Neural progenitor cell (in vitro differentiated cells): ENCODE measurements at regions not wholly inside any gene's neighbourhood (a gene's known extent, or its start where the extent isn't known, plus 50 kb on each side); places are given as distances from the start of the nearest gene placed in this dataset.

Experiments
- DNase-seq: peaks from one replicate; pipeline ENCODE4 v3.0.0-alpha.2; 2016; ENCODE audit warnings: low spot score
- H2AFZ ChIP-seq: fragments of 200-600 bp; sonication (generic); replicated peaks from 2 replicates; pipeline ENCODE4 v1.6.1; 2016; ENCODE audit warnings: antibody characterized with exemption
- H3F3A ChIP-seq: fragments of 200-600 bp; sonication (generic); 2 replicates; pipeline ENCODE4 v1.6.1; 2016; ENCODE audit warnings: antibody characterized with exemption, low read depth
- H3K27ac ChIP-seq: fragments of 200-600 bp; sonication (generic); 2 replicates; pipeline ENCODE4 v1.5.1; 2016; ENCODE audit warnings: mild to moderate bottlenecking
- H3K27me3 ChIP-seq: fragments of 200-600 bp; sonication (generic); 2 replicates; pipeline ENCODE4 v1.6.1; 2016; ENCODE audit warnings: mild to moderate bottlenecking, moderate library complexity
- H3K36me3 ChIP-seq: fragments of 200-600 bp; sonication (generic); 2 replicates; pipeline ENCODE4 v1.5.1; 2016
- H3K4me1 ChIP-seq: fragments of 200-600 bp; sonication (generic); 2 replicates; pipeline ENCODE4 v1.6.1; 2016; ENCODE audit warnings: mixed run types
- H3K4me2 ChIP-seq: fragments of 200-600 bp; sonication (generic); 2 replicates; pipeline ENCODE4 v1.6.1; 2016
- H3K4me3 ChIP-seq: fragments of 200-600 bp; sonication (generic); 2 replicates; pipeline ENCODE4 v1.5.1; 2016
- H3K79me2 ChIP-seq: fragments of 200-600 bp; sonication (generic); 2 replicates; pipeline ENCODE4 v1.6.1; 2016; ENCODE audit warnings: low read depth
- H3K9ac ChIP-seq: fragments of 200-600 bp; sonication (generic); 2 replicates; pipeline ENCODE4 v1.6.1; 2016
- H3K9me3 ChIP-seq: fragments of 200-600 bp; sonication (generic); 2 replicates; pipeline ENCODE4 v1.5.1; 2016; ENCODE audit warnings: low read depth
- H4K20me1 ChIP-seq: fragments of 200-600 bp; sonication (generic); 2 replicates; pipeline ENCODE4 v1.6.1; 2016; ENCODE audit warnings: low read depth
- H3K27ac Mint-ChIP-seq: 3 replicates; pipeline ENCODE4 v1.8.0; 2021; ENCODE audit warnings: mixed read lengths
- H3K27me3 Mint-ChIP-seq: 2 replicates; pipeline ENCODE4 v1.8.0; 2022; ENCODE audit warnings: low read depth, mild to moderate bottlenecking, inconsistent platforms, moderate library complexity, mixed read lengths; ENCODE audit not compliant: insufficient read depth
- H3K36me3 Mint-ChIP-seq: 3 replicates; pipeline ENCODE4 v1.8.0; 2021; ENCODE audit warnings: mixed read lengths
- H3K4me1 Mint-ChIP-seq: 3 replicates; pipeline ENCODE4 v1.8.0; 2021; ENCODE audit warnings: mixed read lengths
- H3K4me3 Mint-ChIP-seq: 3 replicates; pipeline ENCODE4 v1.8.0; 2021; ENCODE audit warnings: mild to moderate bottlenecking, moderate library complexity, mixed read lengths
- H3K9me3 Mint-ChIP-seq: 3 replicates; pipeline ENCODE4 v1.8.0; 2020; ENCODE audit warnings: mixed read lengths
- CTCF ChIP-seq: fragments of 200-600 bp; sonication (generic); IDR thresholded peaks from 2 replicates; pipeline ENCODE4 v1.5.1; 2017; ENCODE audit warnings: antibody characterized with exemption, mild to moderate bottlenecking
- EZH2 ChIP-seq: fragments of 200-600 bp; sonication (generic); IDR thresholded peaks from 2 replicates; pipeline ENCODE4 v1.6.1; 2017; ENCODE audit warnings: antibody characterized with exemption, mild to moderate bottlenecking, moderate library complexity
- EZH2phosphoT487 ChIP-seq: fragments of 200-600 bp; sonication (generic); IDR thresholded peaks from 2 replicates; pipeline ENCODE4 v1.6.1; 2017; ENCODE audit warnings: antibody characterized with exemption

- Histone ChIP-seq H3K4me3 (no peak overlapping the region), H3K36me3 (no peaks in the 10 kb centered on the region), H3K4me1 (no peaks in the 10 kb centered on the region), H3K27me3 (peaks cover 34% of the 10 kb centered on the region), H2AFZ (no peak overlapping the region), H3K9ac (no peak overlapping the region), H3K27ac (no peak overlapping the region), H3K4me2 (no peak overlapping the region), H3K9me3 (no peaks in the 10 kb centered on the region), H3F3A (no peaks in the 10 kb centered on the region), H4K20me1 (no peaks in the 10 kb centered on the region), H3K79me2 (no peaks in the 10 kb centered on the region)
- no peak for DNase-seq
- Mint-ChIP-seq H3K9me3 (peaks cover 11% of the 10 kb centered on the region), H3K27me3 (peaks cover 8% of the 10 kb centered on the region), H3K4me1 (peaks cover 13% of the 10 kb centered on the region), H3K4me3 (no peak overlapping the region), H3K36me3 (no peaks in the 10 kb centered on the region), H3K27ac (no peak overlapping the region)
- TF ChIP-seq EZH2phosphoT487 (no peak), CTCF (no peak), EZH2 (no peak)
Measured at GRCh38 chr20:23197836-23198235, 111.7 kb upstream of the CD93 start.

DNA sequence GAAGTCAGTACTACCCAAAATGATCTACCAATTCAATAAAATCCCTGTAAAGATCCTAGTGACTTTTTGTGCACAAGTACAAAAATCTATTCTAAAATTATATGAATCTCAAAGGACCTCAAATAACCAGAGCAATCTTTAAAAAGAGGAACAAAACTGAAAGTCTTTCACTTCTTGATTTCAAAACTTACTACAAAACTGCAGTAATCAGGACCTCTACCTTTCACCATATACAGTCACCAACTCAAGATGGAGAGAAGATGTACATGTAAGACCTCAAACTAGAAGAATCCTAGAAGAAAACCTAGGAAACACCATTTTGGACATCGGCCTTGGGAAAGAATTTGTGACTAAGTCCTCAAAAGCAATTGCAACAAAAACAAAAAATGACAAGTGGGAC is 109.5 kb upstream of the CD93 start:
- Histone ChIP-seq H3K4me1 (no peaks in the 10 kb centered on the region), H3K9ac (no peak overlapping the region), H3K79me2 (no peaks in the 10 kb centered on the region), H3F3A (no peaks in the 10 kb centered on the region), H3K9me3 (no peaks in the 10 kb centered on the region), H3K4me2 (no peak overlapping the region), H4K20me1 (no peaks in the 10 kb centered on the region), H3K36me3 (no peaks in the 10 kb centered on the region), H3K4me3 (no peak overlapping the region), H3K27ac (no peak overlapping the region), H3K27me3 (peaks cover 12% of the 10 kb centered on the region), H2AFZ (no peak overlapping the region)
- no peak for DNase-seq
- H3K4me1 Mint-ChIP-seq, result peaks cover 13% of the 10 kb centered on the region
- peaks cover 11% of the 10 kb centered on the region for H3K9me3 Mint-ChIP-seq
- no peak for TF ChIP-seq EZH2
- TF ChIP-seq EZH2phosphoT487, result no peak
- no peak for TF ChIP-seq CTCF
- H3K36me3 Mint-ChIP-seq, result no peaks in the 10 kb centered on the region
- H3K4me3 Mint-ChIP-seq, result no peak overlapping the region
- no peak overlapping the region for H3K27ac Mint-ChIP-seq
- H3K27me3 Mint-ChIP-seq, result peaks cover 7% of the 10 kb centered on the region

DNA sequence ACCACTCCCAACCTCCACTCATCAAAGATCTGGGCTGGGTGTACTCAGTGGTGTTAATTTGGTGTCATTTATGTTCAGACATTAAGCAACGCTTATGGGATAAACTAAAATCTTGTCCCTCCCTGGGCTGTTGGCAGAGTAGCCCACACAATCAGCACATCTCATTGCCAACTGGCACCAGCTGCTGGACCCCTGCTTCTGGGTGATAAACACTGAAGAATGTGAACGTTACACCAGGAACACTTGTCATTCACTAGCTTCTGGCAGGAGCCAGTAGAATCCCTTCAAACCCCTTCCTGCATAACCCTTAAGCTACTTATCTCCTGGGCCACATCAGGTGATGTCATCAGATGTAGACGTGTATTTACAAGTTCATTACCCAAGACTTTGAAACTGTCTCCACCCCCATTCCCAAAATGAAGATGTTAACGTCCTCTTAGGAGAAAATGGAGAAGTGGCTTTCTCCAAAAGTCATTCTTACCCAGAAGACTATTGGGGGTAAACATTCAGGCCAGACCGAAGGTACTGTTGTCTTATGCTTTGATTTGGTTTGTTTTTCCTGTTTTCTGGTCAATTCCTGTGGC is 107.8 kb upstream of the CD93 start:
- no peak overlapping the region for H3K9ac ChIP-seq
- H3K4me3 Mint-ChIP-seq, result no peak overlapping the region
- H3K4me1 ChIP-seq, result no peaks in the 10 kb centered on the region
- H3K9me3 Mint-ChIP-seq, result peaks cover 11% of the 10 kb centered on the region
- no peaks in the 10 kb centered on the region for H3K36me3 ChIP-seq
- TF ChIP-seq EZH2 (no peak), CTCF (no peak), EZH2phosphoT487 (no peak)
- no peak overlapping the region for H3K4me3 ChIP-seq
- H3K27ac Mint-ChIP-seq, result no peak overlapping the region
- H4K20me1 ChIP-seq, result no peaks in the 10 kb centered on the region
- peaks cover 2% of the 10 kb centered on the region for H3K27me3 Mint-ChIP-seq
- H3K27ac ChIP-seq, result no peak overlapping the region
- H3F3A ChIP-seq, result no peaks in the 10 kb centered on the region
- H3K36me3 Mint-ChIP-seq, result no peaks in the 10 kb centered on the region
- H3K4me1 Mint-ChIP-seq, result peaks cover 7% of the 10 kb centered on the region
- DNase-seq, result no peak
- H3K4me2 ChIP-seq, result no peak overlapping the region
- H3K9me3 ChIP-seq, result no peaks in the 10 kb centered on the region
- no peaks in the 10 kb centered on the region for H3K27me3 ChIP-seq
- no peaks in the 10 kb centered on the region for H3K79me2 ChIP-seq
- H2AFZ ChIP-seq, result no peak overlapping the region
